Coronary artery (tissue), 2 donors: ENCODE measurements at regions not wholly inside any gene's neighbourhood (a gene's known extent, or its start where the extent isn't known, plus 50 kb on each side); places are given as distances from the start of the nearest gene placed in this dataset.

Experiments used
- DNase-seq: peaks from one replicate; pipeline ENCODE4 v3.0.0-alpha.2; 2017; ENCODE audit warnings: low spot score
- H3K27ac ChIP-seq, 2 donors: fragments of 200-600 bp; sonication (generic); one replicate each; pipeline ENCODE4 v1.5.1; 2016 to 2019
- H3K4me3 ChIP-seq: fragments of 200-600 bp; sonication (generic); 2 replicates; pipeline ENCODE4 v1.5.1; 2016; ENCODE audit warnings: mild to moderate bottlenecking, moderate library complexity
- CTCF ChIP-seq: fragments of 200-600 bp; sonication (generic); IDR thresholded peaks from one replicate; pipeline ENCODE4 v1.5.1; 2019; ENCODE audit warnings: antibody characterized with exemption

- TF ChIP-seq CTCF, result no peak
- no peak for DNase-seq
- no peak overlapping the region for H3K4me3 ChIP-seq
- H3K27ac ChIP-seq, result no peak overlapping the region
Measured at GRCh38 chr1:115186711-115187265, 97.5 kb upstream of the TSPAN2 start.

GRCh38 chr1:115185336-115185735 lies 96.0 kb upstream of the TSPAN2 start:
- H3K4me3 ChIP-seq, result peak overlapping the region; percentile 55
- TF ChIP-seq CTCF, result no peak
- H3K27ac ChIP-seq, result peak overlapping the region; percentile 88
- no peak for DNase-seq

GRCh38 chr1:115184951-115185331 lies 95.6 kb upstream of the TSPAN2 start:
- TF ChIP-seq CTCF, result no peak
- peak overlapping the region; percentile 88 for H3K27ac ChIP-seq
- peak overlapping the region; percentile 55 for H3K4me3 ChIP-seq
- peak; percentile 84 for DNase-seq

GRCh38 chr1:115184260-115184950 lies 95.1 kb upstream of the TSPAN2 start:
- Histone ChIP-seq H3K4me3 (peak overlapping the region; percentile 55), H3K27ac (peak overlapping the region; percentile 88)
- DNase-seq, result no peak
- no peak for TF ChIP-seq CTCF

- Histone ChIP-seq H3K4me3 (no peak overlapping the region), H3K27ac (peak overlapping the region; percentile 88)
- DNase-seq, result no peak
- TF ChIP-seq CTCF, result no peak
Measured at GRCh38 chr1:115183721-115184259, 94.5 kb upstream of the TSPAN2 start.

- TF ChIP-seq CTCF, result no peak
- DNase-seq, result no peak
- Histone ChIP-seq H3K27ac (peak overlapping the region; percentile 88), H3K4me3 (no peak overlapping the region)
Measured at GRCh38 chr1:115183158-115183557, 93.9 kb upstream of the TSPAN2 start.
